B cell (primary cell): ENCODE measurements at regions not wholly inside any gene's neighbourhood (a gene's known extent, or its start where the extent isn't known, plus 50 kb on each side); places are given as distances from the start of the nearest gene placed in this dataset.

Experiments used
- CTCF ChIP-seq: fragments of 200-600 bp; IDR thresholded peaks from one replicate; pipeline ENCODE4 v1.8.0; 2022; ENCODE audit warnings: antibody characterized with exemption, mild to moderate bottlenecking
- EZH2 ChIP-seq: IDR thresholded peaks from 2 replicates; pipeline ENCODE4 v1.6.1; 2012; ENCODE audit warnings: borderline replicate concordance, low read depth, mild to moderate bottlenecking, moderate library complexity, low read length; ENCODE audit not compliant: insufficient read depth, poor library complexity, severe bottlenecking

GRCh38 chr6:45718871-45719270 lies 296.8 kb downstream of the CLIC5 start:
- TF ChIP-seq CTCF (no peak), EZH2 (no peak)
